CD4-positive, CD25-positive, alpha-beta regulatory T cell (primary cell): ENCODE measurements at regions not wholly inside any gene's neighbourhood (a gene's known extent, or its start where the extent isn't known, plus 50 kb on each side); places are given as distances from the start of the nearest gene placed in this dataset.

Source experiments
- ATAC-seq, 2 donors: fragments of 150-1000 bp; cut with Tn5 transposase; one replicate each; pipeline ENCODE4 v1.10.0; 2021; ENCODE audit warnings: low read depth in 2 of 2, moderate number of reproducible peaks in 2 of 2, moderate library complexity in 1 of 2
- DNase-seq, 3 donors: peaks; one replicate each; pipeline versions ENCODE4 v3.0.0 to v3.0.0-alpha.2; 2012 to 2022; ENCODE audit warnings: mixed read lengths in 1 of 3
- H3K27ac ChIP-seq: one replicate; pipeline ENCODE4 v1.7.0; 2013; ENCODE audit warnings: mild to moderate bottlenecking, low read length; ENCODE audit not compliant: insufficient read depth, poor library complexity, severe bottlenecking
- H3K27me3 ChIP-seq: one replicate; pipeline ENCODE4 v1.7.0; 2013; ENCODE audit warnings: low read length; ENCODE audit not compliant: control insufficient read depth, insufficient read depth
- H3K36me3 ChIP-seq: one replicate; pipeline ENCODE4 v1.7.0; 2013; ENCODE audit warnings: mild to moderate bottlenecking, low read length, moderate library complexity; ENCODE audit not compliant: control insufficient read depth, insufficient read depth
- H3K4me1 ChIP-seq: 2 replicates; pipeline ENCODE4 v1.7.0; 2013; ENCODE audit warnings: mild to moderate bottlenecking, low read length; ENCODE audit not compliant: insufficient read depth, control insufficient read depth, poor library complexity, severe bottlenecking
- H3K4me3 ChIP-seq: one replicate; pipeline ENCODE4 v1.7.0; 2013; ENCODE audit warnings: low read depth, mild to moderate bottlenecking, low read length, moderate library complexity
- H3K9me3 ChIP-seq, 2 experiments: 1 replicate in 1 of 2; 2 replicates in 1 of 2; pipeline ENCODE4 v1.7.0; 2013; ENCODE audit warnings: low read length in 2 of 2, mild to moderate bottlenecking in 1 of 2, moderate library complexity in 1 of 2; ENCODE audit not compliant: control insufficient read depth in 2 of 2
- H3K27ac Mint-ChIP-seq, 3 donors: one replicate each; pipeline ENCODE4 v1.8.0; 2020 to 2022; ENCODE audit warnings: mild to moderate bottlenecking in 3 of 3, mixed read lengths in 3 of 3, moderate library complexity in 2 of 3
- H3K27me3 Mint-ChIP-seq: one replicate; pipeline ENCODE4 v1.8.0; 2022; ENCODE audit warnings: mild to moderate bottlenecking, mixed read lengths
- H3K36me3 Mint-ChIP-seq: one replicate; pipeline ENCODE4 v1.8.0; 2020; ENCODE audit warnings: mixed read lengths
- H3K4me1 Mint-ChIP-seq, 4 donors: one replicate each; pipeline ENCODE4 v1.8.0; 2020 to 2022; ENCODE audit warnings: mixed read lengths in 4 of 4, mild to moderate bottlenecking in 1 of 4
- H3K4me3 Mint-ChIP-seq, 4 donors: one replicate each; pipeline ENCODE4 v1.8.0; 2020 to 2022; ENCODE audit warnings: mild to moderate bottlenecking in 4 of 4, mixed read lengths in 4 of 4, moderate library complexity in 3 of 4
- H3K9me3 Mint-ChIP-seq, 7 donors: one replicate each; pipeline ENCODE4 v1.8.0; 2020 to 2022; ENCODE audit warnings: mixed read lengths in 7 of 7, mild to moderate bottlenecking in 3 of 7, moderate library complexity in 2 of 7

GRCh38 chr6:96683819-96684528 lies 121.0 kb downstream of the FHL5 start:
- Mint-ChIP-seq H3K27ac (peak overlapping the region in 1 of 3 donors; percentile 7), H3K4me1 (no peaks in the 10 kb centered on the region), H3K9me3 (peaks cover 0 to 5% (median 0%) of the 10 kb centered on the region in 7 donors), H3K27me3 (no peaks in the 10 kb centered on the region), H3K36me3 (no peaks in the 10 kb centered on the region), H3K4me3 (no peak overlapping the region)
- ATAC-seq (no peak), DNase-seq (no peak)
- Histone ChIP-seq H3K4me3 (no peak overlapping the region), H3K27me3 (no peaks in the 10 kb centered on the region), H3K36me3 (no peaks in the 10 kb centered on the region), H3K27ac (no peak overlapping the region), H3K4me1 (no peaks in the 10 kb centered on the region), H3K9me3 (no peaks in the 10 kb centered on the region)

- Histone ChIP-seq H3K27ac (no peak overlapping the region), H3K27me3 (no peaks in the 10 kb centered on the region), H3K36me3 (no peaks in the 10 kb centered on the region), H3K4me1 (no peaks in the 10 kb centered on the region), H3K4me3 (no peak overlapping the region), H3K9me3 (no peaks in the 10 kb centered on the region)
- no peak for ATAC-seq
- DNase-seq, result no peak
- Mint-ChIP-seq H3K36me3 (no peaks in the 10 kb centered on the region), H3K27me3 (peaks cover 6% of the 10 kb centered on the region), H3K9me3 (peaks cover 0 to 6% (median 0%) of the 10 kb centered on the region in 7 donors), H3K4me3 (no peak overlapping the region), H3K27ac (no peak overlapping the region), H3K4me1 (no peaks in the 10 kb centered on the region)
Observed at GRCh38 chr6:96682017-96682416, 119.1 kb downstream of the FHL5 start.

- ATAC-seq, result no peak
- Histone ChIP-seq H3K27me3 (no peaks in the 10 kb centered on the region), H3K9me3 (no peaks in the 10 kb centered on the region), H3K4me1 (no peaks in the 10 kb centered on the region), H3K36me3 (no peaks in the 10 kb centered on the region), H3K27ac (no peak overlapping the region), H3K4me3 (no peak overlapping the region)
- no peak for DNase-seq
- no peak overlapping the region for H3K27ac Mint-ChIP-seq
- H3K36me3 Mint-ChIP-seq, result no peaks in the 10 kb centered on the region
- H3K27me3 Mint-ChIP-seq, result peaks cover 6% of the 10 kb centered on the region
- H3K4me3 Mint-ChIP-seq, result no peak overlapping the region
- H3K4me1 Mint-ChIP-seq, result no peaks in the 10 kb centered on the region
- peaks cover 0 to 5% (median 0%) of the 10 kb centered on the region in 7 donors for H3K9me3 Mint-ChIP-seq
Observed at GRCh38 chr6:96675597-96675996, 112.7 kb downstream of the FHL5 start.
